GM19025 (cell line): ENCODE measurements at regions not wholly inside any gene's neighbourhood (a gene's known extent, or its start where the extent isn't known, plus 50 kb on each side); places are given as distances from the start of the nearest gene placed in this dataset.
"Not testable (repeated sequence)": the region's sequence is repeated elsewhere in the genome, so short reads cannot be mapped to it uniquely, and the experiment has no call there.

ENCODE experiments used
- ATAC-seq: cut with Tn5 transposase; IDR thresholded peaks from one replicate; pipeline ENCODE4 v1.9.1; 2021; ENCODE audit warnings: mild to moderate bottlenecking, low read depth, moderate library complexity; ENCODE audit not compliant: unreplicated experiment

DNA sequence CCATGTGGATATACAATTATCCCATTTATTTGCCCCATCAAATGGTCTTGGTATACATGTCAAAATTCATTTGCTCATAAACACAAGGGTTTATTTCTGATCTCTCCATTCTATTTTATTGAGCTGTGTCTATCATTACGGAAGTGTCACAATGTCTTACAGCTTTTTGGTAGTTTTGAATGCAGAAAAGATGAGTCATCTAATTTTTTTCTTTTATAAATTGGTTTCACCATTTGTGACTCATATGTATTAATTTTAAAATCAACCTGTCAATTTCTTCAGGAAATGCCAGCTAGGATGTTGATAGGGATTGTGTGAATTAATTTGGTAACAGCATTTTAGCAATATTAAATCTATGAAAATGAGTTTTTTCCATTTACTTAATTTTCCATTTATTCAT is 2549.4 kb downstream of the PCDH9 start:
- no peak for ATAC-seq

GRCh38 chr13:64675255-64675892 is 2554.8 kb downstream of the PCDH9 start:
- no peak for ATAC-seq

- no peak for ATAC-seq
Observed at GRCh38 chr13:64674126-64674525, 2556.0 kb downstream of the PCDH9 start.

DNA sequence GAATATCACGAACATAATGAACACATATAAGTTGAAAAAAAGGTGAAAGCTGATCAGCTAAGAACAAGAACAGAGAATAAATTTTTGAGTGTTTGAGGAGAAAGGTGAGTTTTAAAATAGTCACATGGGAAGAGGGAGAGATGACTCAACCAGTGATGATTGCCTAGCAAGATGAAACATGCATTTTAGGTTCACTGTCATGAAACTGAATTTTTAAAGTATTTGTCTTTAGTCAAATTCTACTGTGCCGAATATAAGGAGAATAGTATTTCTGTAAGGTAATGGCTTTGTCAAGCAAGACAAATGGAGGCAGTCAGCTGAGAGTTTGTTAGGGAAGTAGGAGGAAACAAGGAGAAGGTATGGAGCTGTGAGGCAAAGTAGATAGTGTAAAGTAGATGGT is 2557.4 kb downstream of the PCDH9 start:
- no peak for ATAC-seq

DNA sequence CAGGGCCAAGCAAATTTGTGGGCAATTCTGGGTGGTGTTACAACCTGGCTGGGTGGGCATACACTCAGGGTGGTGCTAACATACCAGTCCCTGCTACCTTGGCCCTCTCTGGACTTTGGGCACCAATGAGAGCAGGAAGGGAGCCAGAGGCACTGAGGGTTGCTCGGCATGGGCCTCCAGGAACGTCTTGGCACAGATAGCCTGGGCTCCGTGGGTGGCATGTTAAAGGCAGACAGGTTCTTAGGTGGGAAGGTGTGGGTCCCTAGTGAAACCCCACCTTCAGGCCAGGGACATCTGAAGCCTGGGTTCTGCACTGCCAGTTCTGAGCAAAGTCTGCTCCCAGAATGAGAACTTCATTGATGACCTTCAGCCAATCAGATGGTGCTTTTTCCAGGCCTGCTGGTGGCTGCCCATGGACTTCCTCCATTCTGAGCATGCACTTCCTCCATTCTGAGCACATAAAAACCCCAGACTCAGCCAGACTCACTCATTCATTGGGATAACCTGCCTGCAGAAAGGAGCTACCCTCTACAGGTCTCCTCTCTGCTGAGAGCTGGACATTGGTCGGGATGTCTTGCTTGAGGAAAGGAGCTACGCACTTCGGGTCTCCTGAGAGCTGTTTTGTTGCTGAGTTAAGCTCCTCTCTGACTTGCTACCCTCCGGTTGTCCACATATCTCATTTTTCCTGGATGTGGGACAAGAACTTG is 2567.1 kb downstream of the PCDH9 start:
- no peak for ATAC-seq

DNA sequence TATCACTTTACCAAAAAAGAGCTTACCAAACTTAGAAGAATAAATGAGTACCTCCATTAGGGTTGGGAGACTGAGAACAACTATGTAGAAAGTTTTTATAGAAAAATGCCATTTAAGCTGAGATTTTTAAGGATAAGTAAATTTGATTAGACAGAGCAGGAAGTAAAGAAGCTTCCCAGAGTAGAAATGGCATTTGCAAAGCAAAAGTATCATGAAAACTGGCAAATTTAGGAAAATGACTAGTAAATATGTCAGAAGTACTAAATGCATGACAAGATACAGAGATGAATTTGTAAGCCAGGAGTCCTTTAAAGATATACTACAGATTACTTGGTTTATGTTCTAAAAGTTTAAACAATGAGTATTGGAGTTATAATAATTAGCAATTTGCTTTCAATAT is 2581.8 kb downstream of the PCDH9 start:
- no peak for ATAC-seq

- no peak for ATAC-seq
Observed at GRCh38 chr13:64643066-64643465, 2587.1 kb downstream of the PCDH9 start.

DNA sequence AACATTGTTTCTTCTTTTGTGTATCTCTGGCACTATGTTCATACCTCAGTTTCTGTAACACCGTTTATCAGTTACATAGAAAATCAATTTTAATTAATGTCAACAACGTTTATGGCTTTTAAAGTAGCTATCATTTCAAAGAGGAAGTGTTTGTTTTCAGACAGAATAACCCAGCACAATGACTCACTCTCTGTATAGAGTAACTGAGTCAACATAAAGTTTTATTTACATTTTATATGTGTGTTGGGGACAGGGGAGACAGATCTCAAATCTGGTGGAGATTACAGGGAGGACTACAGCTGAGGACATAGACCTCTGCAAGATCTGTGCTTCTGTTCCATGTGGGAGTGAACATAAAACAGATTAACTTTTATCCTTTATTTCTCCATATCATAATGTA is 2590.1 kb downstream of the PCDH9 start:
- no peak for ATAC-seq

- no peak for ATAC-seq
Observed at GRCh38 chr13:64639206-64639605, 2590.9 kb downstream of the PCDH9 start.

DNA sequence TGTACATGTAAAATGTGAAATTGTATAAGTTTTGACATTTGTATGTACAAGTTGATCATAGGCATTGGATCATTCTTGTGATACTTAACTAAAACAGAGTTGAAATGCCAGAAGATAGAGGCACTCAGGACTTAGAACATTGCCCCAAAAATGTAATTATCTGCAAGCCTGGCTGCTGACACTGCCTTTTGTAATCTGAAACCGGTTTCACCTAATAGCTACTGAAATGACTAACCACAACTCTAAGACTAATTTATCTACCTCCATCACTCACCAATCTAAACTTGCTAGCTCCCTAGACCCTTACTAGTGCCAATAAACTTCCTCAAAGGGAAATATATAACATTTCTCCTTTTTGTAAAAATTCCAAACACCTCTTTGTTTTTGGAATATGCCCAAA is 2596.2 kb downstream of the PCDH9 start:
- ATAC-seq, result no peak

- ATAC-seq, result no peak
Observed at GRCh38 chr13:64627654-64628053, 2602.5 kb downstream of the PCDH9 start.

GRCh38 chr13:64626105-64626504 is 2604.0 kb downstream of the PCDH9 start:
- no peak for ATAC-seq

DNA sequence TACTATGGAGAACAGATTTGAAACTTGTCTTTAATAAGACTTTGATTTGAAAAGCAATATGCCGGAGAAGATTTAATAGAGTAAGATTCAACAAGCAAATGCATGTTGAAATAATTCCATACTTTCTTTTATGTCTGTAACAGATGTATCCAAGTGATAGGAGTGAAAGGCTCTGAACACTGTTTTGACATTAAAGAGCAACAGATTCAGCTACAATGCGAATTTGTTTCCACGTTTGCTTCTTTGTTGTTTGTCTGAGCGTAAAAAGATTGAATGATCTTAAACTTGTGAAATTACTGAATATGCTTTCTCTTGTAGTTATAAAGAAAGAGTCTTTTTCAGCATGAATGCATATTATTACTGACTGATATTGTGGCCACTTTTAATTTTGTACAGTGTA is 2612.9 kb downstream of the PCDH9 start:
- no peak for ATAC-seq

DNA sequence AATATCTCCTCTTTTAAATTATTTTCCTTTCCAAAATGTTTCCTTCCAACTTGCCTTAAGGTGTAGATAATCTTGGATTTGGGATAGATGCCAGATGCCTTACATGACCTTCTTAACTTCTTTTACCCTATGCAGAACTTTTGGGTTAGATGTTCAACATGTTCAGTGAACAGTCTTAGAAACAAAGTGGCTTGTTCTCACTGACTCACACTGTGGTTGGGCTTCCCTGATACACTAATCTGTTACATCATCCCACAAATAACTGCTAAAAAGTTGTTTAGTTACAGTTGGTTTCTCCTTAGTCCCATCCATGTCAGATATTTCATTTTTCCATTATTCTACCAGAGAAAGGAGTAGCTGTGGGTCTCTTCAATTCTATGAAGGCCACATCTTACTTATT is 2638.2 kb downstream of the PCDH9 start:
- ATAC-seq, result no peak

- ATAC-seq, result no peak
Observed at GRCh38 chr13:64579331-64579730, 2650.8 kb downstream of the PCDH9 start.

- no peak for ATAC-seq
Observed at GRCh38 chr13:64568748-64569147, 2661.4 kb downstream of the PCDH9 start.

GRCh38 chr13:64558031-64558430 is 2672.1 kb downstream of the PCDH9 start:
- not testable (repeated sequence) for ATAC-seq

- ATAC-seq, result no peak
Observed at GRCh38 chr13:64556376-64556775, 2673.8 kb downstream of the PCDH9 start.

GRCh38 chr13:64553411-64554129 is 2676.6 kb downstream of the PCDH9 start:
- no peak for ATAC-seq

DNA sequence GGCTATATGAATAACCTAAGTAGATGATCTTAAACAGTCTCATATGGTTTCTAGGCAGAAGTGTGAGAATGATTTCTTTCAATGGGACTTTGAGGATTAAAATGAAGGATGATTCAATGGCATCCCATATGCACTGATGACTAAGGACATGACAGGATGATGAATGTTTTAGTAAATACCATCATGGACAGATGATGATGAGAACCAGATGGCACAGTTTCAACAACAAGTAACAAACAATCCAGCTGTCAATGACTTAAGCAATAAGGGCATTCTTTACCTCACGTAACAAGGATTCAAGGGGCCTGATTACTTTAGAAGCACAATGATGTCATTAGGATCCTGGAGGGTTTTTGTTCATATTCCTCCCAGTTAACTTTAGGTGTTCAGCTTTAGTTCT is 2678.4 kb downstream of the PCDH9 start:
- ATAC-seq, result no peak

DNA sequence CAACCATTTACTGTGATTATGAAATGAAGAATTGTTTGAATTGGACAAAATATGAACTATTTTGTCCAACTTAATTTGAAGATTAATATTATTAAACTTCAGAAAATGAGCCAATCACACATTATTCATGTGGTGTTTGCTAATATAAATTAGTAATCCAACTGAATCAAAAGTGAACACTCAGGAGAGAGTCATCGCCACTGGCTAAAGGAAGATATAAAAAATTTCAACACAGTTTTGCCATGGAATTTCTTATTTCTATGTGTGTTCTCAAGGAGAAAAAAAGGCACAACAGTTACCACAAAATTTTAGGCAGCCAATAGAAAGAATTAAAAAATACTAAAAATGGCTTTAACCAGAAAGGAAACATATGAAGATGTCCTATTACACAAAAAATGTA is 2683.8 kb downstream of the PCDH9 start:
- ATAC-seq, result no peak

- no peak for ATAC-seq
Observed at GRCh38 chr13:64540976-64541375, 2689.2 kb downstream of the PCDH9 start.
